H1 (cell line): ENCODE measurements at regions not wholly inside any gene's neighbourhood (a gene's known extent, or its start where the extent isn't known, plus 50 kb on each side); places are given as distances from the start of the nearest gene placed in this dataset.

Experiments
- CTCF ChIA-PET: fragments of 300-600 bp; sonication (Branson Sonifier 250); formaldehyde crosslinking; loops from one replicate; lab custom pipeline; 2021; ENCODE audit not compliant: partially characterized antibody; lab: Charles Lee
- POLR2A ChIA-PET: fragments of 300-600 bp; sonication (Branson Sonifier 250); formaldehyde crosslinking; loops from one replicate; lab custom pipeline; 2021; ENCODE audit warnings: inconsistent platforms; ENCODE audit not compliant: partially characterized antibody; lab: Charles Lee
- DNase-seq, 2 experiments: peaks; one replicate each; pipeline versions ENCODE4 v3.0.0 to v3.0.0-alpha.2; 2010 to 2022; ENCODE audit warnings: low spot score in 2 of 2, low read depth in 1 of 2, mixed read lengths in 1 of 2
- FAIRE-seq: peaks from 2 replicates; lab custom pipeline; 2011; peaks lifted over from hg19 to GRCh38; lab: Jason Lieb, UNC
- H2AFZ ChIP-seq: 2 replicates; pipeline ENCODE4 v1.8.1; 2012; ENCODE audit warnings: low read length, inconsistent platforms
- H2AK5ac ChIP-seq: 2 replicates; pipeline ENCODE4 v1.6.1; 2013; ENCODE audit warnings: low read depth, low read length
- H2BK120ac ChIP-seq: replicated peaks from 2 replicates; pipeline ENCODE3; 2013; ENCODE audit warnings: low read depth, low read length, inconsistent platforms
- H2BK12ac ChIP-seq: 2 replicates; pipeline ENCODE4 v1.6.1; 2013; ENCODE audit warnings: low read depth, low read length
- H2BK15ac ChIP-seq: 2 replicates; pipeline ENCODE4 v1.6.1; 2013; ENCODE audit warnings: low read length
- H2BK20ac ChIP-seq: 2 replicates; pipeline ENCODE4 v1.6.1; 2013; ENCODE audit warnings: low read length
- H2BK5ac ChIP-seq: 2 replicates; pipeline ENCODE4 v1.6.1; 2013; ENCODE audit warnings: low read depth, low read length
- H3K14ac ChIP-seq: 2 replicates; pipeline ENCODE4 v1.6.1; 2013; ENCODE audit warnings: inconsistent platforms; ENCODE audit not compliant: insufficient read length
- H3K18ac ChIP-seq: 2 replicates; pipeline ENCODE4 v1.6.1; 2013; ENCODE audit warnings: low read length; ENCODE audit errors: extremely low read depth
- H3K23ac ChIP-seq: 2 replicates; pipeline ENCODE4 v1.6.1; 2013; ENCODE audit warnings: inconsistent platforms; ENCODE audit not compliant: insufficient read length
- H3K23me2 ChIP-seq: 2 replicates; pipeline ENCODE4 v1.6.1; 2013; ENCODE audit warnings: low read depth, low read length
- H3K27ac ChIP-seq: 2 replicates; pipeline ENCODE4 v1.6.1; 2011; ENCODE audit warnings: low read depth, low read length, inconsistent platforms
- H3K27me3 ChIP-seq, 4 experiments: replicated peaks in 1 of 4; 1 replicate in 1 of 4; 2 replicates in 3 of 4; pipeline versions ENCODE4 v1.6.1 to v1.8.1; 2011 to 2013; ENCODE audit warnings: low read length in 3 of 4, mild to moderate bottlenecking in 3 of 4, inconsistent platforms in 2 of 4, mixed read lengths in 2 of 4, moderate library complexity in 1 of 4; ENCODE audit not compliant: control insufficient read depth in 3 of 4, insufficient read depth in 3 of 4; ENCODE audit errors: extremely low read depth in 1 of 4
- H3K36me3 ChIP-seq, 4 experiments: 2 replicates each; pipeline versions ENCODE4 v1.6.1 to v1.8.1; 2011 to 2013; ENCODE audit warnings: mild to moderate bottlenecking in 4 of 4, low read length in 3 of 4, moderate library complexity in 2 of 4, control low read depth in 1 of 4, inconsistent platforms in 1 of 4; ENCODE audit not compliant: insufficient read depth in 4 of 4, control insufficient read depth in 2 of 4
- H3K4ac ChIP-seq: replicated peaks from 2 replicates; pipeline ENCODE3; 2013; ENCODE audit warnings: low read length, low read depth, mixed read lengths, inconsistent platforms; ENCODE audit not compliant: insufficient read length
- H3K4me1 ChIP-seq, 4 experiments: replicated peaks in 1 of 4; 1 replicate in 1 of 4; 2 replicates in 3 of 4; pipeline versions ENCODE4 v1.6.1 to v1.8.1; 2011 to 2013; ENCODE audit warnings: low read length in 3 of 4, inconsistent platforms in 2 of 4, mixed read lengths in 1 of 4; ENCODE audit not compliant: insufficient read depth in 4 of 4, control insufficient read depth in 3 of 4
- H3K4me2 ChIP-seq, 2 experiments: 2 replicates each; pipeline versions ENCODE4 v1.6.1 to v1.8.1; 2011 to 2013; ENCODE audit warnings: low read depth in 2 of 2, low read length in 2 of 2, control low read depth in 1 of 2, inconsistent platforms in 1 of 2, mild to moderate bottlenecking in 1 of 2; ENCODE audit not compliant: insufficient read depth in 1 of 2
- H3K4me3 ChIP-seq, 4 experiments: fragments of 200-600, 300-600 bp in 1 of 4; sonication (generic), shearing (Covaris generic), sonication (Bioruptor Twin) in 1 of 4; 2 replicates each; pipeline versions ENCODE4 v1.5.1 to v1.8.1; 2011 to 2016; ENCODE audit warnings: low read length in 4 of 4, low read depth in 3 of 4, control low read depth in 2 of 4, inconsistent platforms in 2 of 4, mild to moderate bottlenecking in 2 of 4, mixed read lengths in 1 of 4, moderate library complexity in 1 of 4; ENCODE audit not compliant: insufficient read depth in 2 of 4; ENCODE audit errors: extremely low read depth in 1 of 4
- H3K56ac ChIP-seq: replicated peaks from 2 replicates; pipeline ENCODE3; 2013; ENCODE audit warnings: low read depth, mild to moderate bottlenecking, mixed read lengths, low read length, inconsistent platforms; ENCODE audit not compliant: insufficient read length
- H3K79me1 ChIP-seq: 2 replicates; pipeline ENCODE4 v1.6.1; 2013; ENCODE audit warnings: low read depth, low read length, control low read depth
- H3K79me2 ChIP-seq, 2 experiments: 2 replicates each; pipeline versions ENCODE4 v1.6.1 to v1.8.1; 2012 to 2013; ENCODE audit warnings: low read length in 2 of 2, mild to moderate bottlenecking in 2 of 2, inconsistent platforms in 1 of 2; ENCODE audit not compliant: insufficient read depth in 2 of 2, control insufficient read depth in 1 of 2
- H3K9ac ChIP-seq, 4 experiments: replicated peaks in 1 of 4; 1 replicate in 1 of 4; 2 replicates in 3 of 4; pipeline versions ENCODE4 v1.6.1 to v1.8.1; 2011 to 2013; ENCODE audit warnings: low read depth in 3 of 4, low read length in 3 of 4, control low read depth in 2 of 4, mild to moderate bottlenecking in 2 of 4, moderate library complexity in 2 of 4, inconsistent platforms in 1 of 4; ENCODE audit errors: extremely low read depth in 1 of 4
- H3K9me3 ChIP-seq, 2 experiments: 2 replicates each; pipeline versions ENCODE4 v1.6.1 to v1.8.1; 2012 to 2013; ENCODE audit warnings: mild to moderate bottlenecking in 2 of 2, moderate library complexity in 2 of 2, control low read depth in 1 of 2, inconsistent platforms in 1 of 2, low read depth in 1 of 2, low read length in 1 of 2, mixed read lengths in 1 of 2; ENCODE audit not compliant: insufficient read depth in 2 of 2
- H4K20me1 ChIP-seq, 2 experiments: replicated peaks in 1 of 2; 2 replicates each; pipeline versions ENCODE3 to v1.8.1; 2011 to 2013; ENCODE audit warnings: inconsistent platforms in 2 of 2, low read length in 2 of 2, mild to moderate bottlenecking in 1 of 2; ENCODE audit not compliant: insufficient read depth in 2 of 2, control insufficient read depth in 1 of 2
- H4K5ac ChIP-seq: 2 replicates; pipeline ENCODE4 v1.6.1; 2013; ENCODE audit warnings: low read length, low read depth, mixed read lengths, inconsistent platforms; ENCODE audit not compliant: insufficient read length
- H4K8ac ChIP-seq: 2 replicates; pipeline ENCODE4 v1.8.0; 2013; ENCODE audit warnings: mild to moderate bottlenecking, moderate library complexity, low read length, inconsistent platforms; ENCODE audit not compliant: insufficient read depth; ENCODE audit errors: extremely low read depth
- H4K91ac ChIP-seq: replicated peaks from 2 replicates; pipeline ENCODE3; 2013; ENCODE audit warnings: low read length, mixed read lengths, inconsistent platforms; ENCODE audit not compliant: insufficient read length
- CEBPB ChIP-seq: IDR thresholded peaks from 2 replicates; pipeline ENCODE4 v1.6.1; 2012; ENCODE audit warnings: low read depth, low read length
- EGR1 ChIP-seq: IDR thresholded peaks from 2 replicates; pipeline ENCODE4 v1.6.1; 2011; ENCODE audit warnings: low read depth, low read length, borderline replicate concordance
- HDAC2 ChIP-seq, 2 experiments: fragments of 300-600 bp in 1 of 2; sonication (generic) in 1 of 2; IDR thresholded peaks; 2 replicates each; pipeline ENCODE4 v1.6.1; 2011 to 2012; ENCODE audit warnings: low read depth in 2 of 2, low read length in 2 of 2, mild to moderate bottlenecking in 2 of 2, moderate library complexity in 2 of 2, borderline replicate concordance in 1 of 2, inconsistent platforms in 1 of 2
- NANOG ChIP-seq: IDR thresholded peaks from 2 replicates; pipeline ENCODE4 v1.6.1; 2011; ENCODE audit warnings: low read length, low read depth, mild to moderate bottlenecking, inconsistent platforms; ENCODE audit not compliant: insufficient read depth, poor library complexity, severe bottlenecking
- SIN3A ChIP-seq, 2 experiments: IDR thresholded peaks in 1 of 2; conservative IDR thresholded peaks in 1 of 2; 2 replicates each; pipeline ENCODE4 v1.6.1; 2011 to 2012; ENCODE audit warnings: low read length in 2 of 2, improper control_type of control experiment in 1 of 2, low read depth in 1 of 2, mild to moderate bottlenecking in 1 of 2
- TCF12 ChIP-seq: IDR thresholded peaks from 2 replicates; pipeline ENCODE4 v1.6.1; 2011; ENCODE audit warnings: low read depth, mild to moderate bottlenecking, low read length
- WGBS, 2 experiments: shearing (Covaris generic) in 1 of 2; methylation state at CpG; one replicate each; pipeline versions ENCODE4 v1.1.6 to v1.1.7; 2013 to 2015; ENCODE audit warnings: low lambda C conversion rate in 2 of 2, mixed read lengths in 2 of 2, inconsistent platforms in 1 of 2, low coverage in 1 of 2, missing lambda C conversion rate in 1 of 2; ENCODE audit not compliant: insufficient replicate concordance in 2 of 2, insufficient coverage in 1 of 2, insufficient read length in 1 of 2; ENCODE audit errors: extremely low coverage in 1 of 2, missing lambda C conversion rate in 1 of 2; 5-methylcytosine and 5-hydroxymethylcytosine counted together
- TF ChIP-seq, protein P1 (sequence below): IDR thresholded peaks from 2 replicates; pipeline ENCODE4 v1.6.1; 2011; ENCODE audit warnings: low read depth, mild to moderate bottlenecking, low read length; ENCODE audit not compliant: insufficient read depth

DNA sequence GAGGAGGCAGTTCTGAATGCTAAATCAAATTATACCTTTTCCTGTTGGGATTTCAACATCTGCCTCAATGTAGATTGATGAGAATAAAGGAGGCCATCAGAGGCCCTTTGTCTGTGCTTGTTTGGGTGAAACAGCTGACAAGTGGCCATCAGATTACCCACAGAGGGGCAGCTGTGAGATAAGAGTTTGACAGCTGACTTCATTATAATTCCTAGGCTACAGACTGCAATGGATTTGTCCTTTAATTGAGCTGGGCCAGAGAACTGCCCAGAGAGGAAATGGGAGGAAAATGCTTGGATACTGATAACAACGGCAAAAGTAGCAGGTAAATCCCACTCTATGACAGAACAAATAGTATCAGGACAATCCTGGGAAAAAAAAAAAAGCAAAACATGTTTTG lies 649.4 kb downstream of the HDGFL1 start:
- ChIA-PET POLR2A (no interaction called here), CTCF (no interaction called here)
- Histone ChIP-seq H4K8ac (no peak overlapping the region), H3K79me2 (no peaks in the 10 kb centered on the region), H3K56ac (no peak overlapping the region), H3K18ac (no peak overlapping the region), H3K4me3 (no peak overlapping the region), H4K91ac (no peak overlapping the region), H3K4me1 (no peaks in the 10 kb centered on the region), H2BK12ac (no peak overlapping the region), H3K9ac (no peak overlapping the region), H3K9me3 (no peaks in the 10 kb centered on the region), H3K27ac (no peak overlapping the region), H4K5ac (no peak overlapping the region), H2BK120ac (no peak overlapping the region), H3K79me1 (no peaks in the 10 kb centered on the region), H3K4ac (no peak overlapping the region), H3K14ac (no peak overlapping the region), H2BK15ac (no peak overlapping the region), H2AFZ (no peak overlapping the region), H4K20me1 (no peaks in the 10 kb centered on the region), H2BK20ac (no peak overlapping the region), H3K27me3 (no peaks in the 10 kb centered on the region), H3K23me2 (no peaks in the 10 kb centered on the region), H3K4me2 (no peak overlapping the region), H2AK5ac (no peak overlapping the region), H3K36me3 (no peaks in the 10 kb centered on the region), H2BK5ac (no peak overlapping the region), H3K23ac (no peak overlapping the region)
- DNase-seq (no peak), FAIRE-seq (peak; percentile 70)
- TF ChIP-seq CEBPB, result 0 out of 2 replicates have a peak, but pooled peaks have one; percentile 26
- TF ChIP-seq SIN3A (conservative IDR thresholded peaks at IDR 0.05 in 1 of 2, IDR thresholded peaks at IDR 0.05 in 1 of 2; ENCODE audit: low read depth in 1 of 2, low read length in 2 of 2), result peak; percentile 96 to 97
- TF ChIP-seq, protein P1, sequence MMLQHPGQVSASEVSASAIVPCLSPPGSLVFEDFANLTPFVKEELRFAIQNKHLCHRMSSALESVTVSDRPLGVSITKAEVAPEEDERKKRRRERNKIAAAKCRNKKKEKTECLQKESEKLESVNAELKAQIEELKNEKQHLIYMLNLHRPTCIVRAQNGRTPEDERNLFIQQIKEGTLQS, result no peak
- TF ChIP-seq NANOG, result peak; percentile 94
- no peak for TF ChIP-seq EGR1
- TF ChIP-seq TCF12, result peak; percentile 85
- TF ChIP-seq HDAC2 (IDR thresholded peaks at IDR 0.05; ENCODE audit: borderline replicate concordance in 1 of 2, low read depth in 2 of 2, low read length in 2 of 2), result 0 out of 4 replicates have a peak, but pooled peaks of 1 of the 2 experiments have one; percentile 10
- WGBS, 2 experiments, result 89% methylated on average over 1 of the region's 1 CpG; no CpG with 5 or more reads in 1 of the 2 experiments
